GM18909 (cell line): ENCODE measurements at regions not wholly inside any gene's neighbourhood (a gene's known extent, or its start where the extent isn't known, plus 50 kb on each side); places are given as distances from the start of the nearest gene placed in this dataset.

Experiments used
- ATAC-seq: cut with Tn5 transposase; IDR thresholded peaks from one replicate; pipeline ENCODE4 v1.9.1; 2021; ENCODE audit warnings: mild to moderate bottlenecking; ENCODE audit not compliant: unreplicated experiment, poor library complexity

GRCh38 chr13:80798576-80799133, 457.7 kb upstream of the SPRY2 start:
- ATAC-seq, result no peak

GRCh38 chr13:80787604-80788003, 446.7 kb upstream of the SPRY2 start:
- ATAC-seq, result no peak

GRCh38 chr13:80783926-80784565, 443.1 kb upstream of the SPRY2 start:
- ATAC-seq, result no peak

- no peak for ATAC-seq
Observed at GRCh38 chr13:80782441-80782840, 441.5 kb upstream of the SPRY2 start.

GRCh38 chr13:80778297-80778696, 437.4 kb upstream of the SPRY2 start:
- no peak for ATAC-seq

- ATAC-seq, result no peak
Observed at GRCh38 chr13:80757694-80758093, 416.8 kb upstream of the SPRY2 start.

- ATAC-seq, result no peak
Observed at GRCh38 chr13:80755910-80756309, 415.0 kb upstream of the SPRY2 start.

- no peak for ATAC-seq
Observed at GRCh38 chr13:80754441-80754840, 413.5 kb upstream of the SPRY2 start.

- ATAC-seq, result no peak
Observed at GRCh38 chr13:80753866-80754265, 412.9 kb upstream of the SPRY2 start.

GRCh38 chr13:80751854-80752253, 410.9 kb upstream of the SPRY2 start:
- ATAC-seq, result no peak

- ATAC-seq, result no peak
Observed at GRCh38 chr13:80744147-80744914, 403.4 kb upstream of the SPRY2 start.

- no peak for ATAC-seq
Observed at GRCh38 chr13:80742033-80742432, 401.1 kb upstream of the SPRY2 start.

- no peak for ATAC-seq
Observed at GRCh38 chr13:80740071-80740470, 399.1 kb upstream of the SPRY2 start.

GRCh38 chr13:80737513-80737912, 396.6 kb upstream of the SPRY2 start:
- ATAC-seq, result no peak

- ATAC-seq, result no peak
Observed at GRCh38 chr13:80727321-80727975, 386.5 kb upstream of the SPRY2 start.

- ATAC-seq, result no peak
Observed at GRCh38 chr13:80726868-80727267, 385.9 kb upstream of the SPRY2 start.

- ATAC-seq, result no peak
Observed at GRCh38 chr13:80721689-80722088, 380.8 kb upstream of the SPRY2 start.

- ATAC-seq, result no peak
Observed at GRCh38 chr13:80718970-80719369, 378.0 kb upstream of the SPRY2 start.

- ATAC-seq, result no peak
Observed at GRCh38 chr13:80717776-80718175, 376.9 kb upstream of the SPRY2 start.

GRCh38 chr13:80716610-80717081, 375.7 kb upstream of the SPRY2 start:
- no peak for ATAC-seq

GRCh38 chr13:80712026-80712425, 371.1 kb upstream of the SPRY2 start:
- ATAC-seq, result no peak
